Body of pancreas (tissue), 4 donors: ENCODE measurements at regions not wholly inside any gene's neighbourhood (a gene's known extent, or its start where the extent isn't known, plus 50 kb on each side); places are given as distances from the start of the nearest gene placed in this dataset.

Experiments used
- CTCF ChIP-seq, 7 experiments: fragments of 450-650 bp in 4 of 7; fragments of 200-600 bp in 3 of 7; sonication (generic) in 3 of 7; IDR thresholded peaks; one replicate each; pipeline ENCODE4 v1.5.1; 2016 to 2019; ENCODE audit warnings: antibody characterized with exemption in 7 of 7
- POLR2A ChIP-seq, 3 donors: fragments of 450-650 bp; IDR thresholded peaks; one replicate each; pipeline ENCODE4 v1.6.1; 2016; ENCODE audit warnings: antibody characterized with exemption in 3 of 3, mild to moderate bottlenecking in 2 of 3

GRCh38 chr3:1026395-1026794, 66.4 kb upstream of the CNTN6 start:
- TF ChIP-seq CTCF (IDR thresholded peaks at IDR 0.05) (no peak), POLR2A (IDR thresholded peaks at IDR 0.05) (no peak)
